Gastroesophageal sphincter (tissue), 4 donors: ENCODE measurements at regions not wholly inside any gene's neighbourhood (a gene's known extent, or its start where the extent isn't known, plus 50 kb on each side); places are given as distances from the start of the nearest gene placed in this dataset.
A peak's percentile ranks its signal among the peaks of the same experiment; 100 is the strongest.

Source experiments
- ATAC-seq: fragments of 150-250 bp; one replicate; pipeline ENCODE4 v1.9.1; 2016; ENCODE audit warnings: mild to moderate bottlenecking, moderate library complexity
- H3K27ac ChIP-seq, 4 donors: fragments of 200-600 bp; sonication (generic) in 3 of 4; 1 replicate in 3 of 4; 2 replicates in 1 of 4; pipeline ENCODE4 v1.5.1; 2016 to 2019
- H3K27me3 ChIP-seq: fragments of 200-600 bp; sonication (generic); one replicate; pipeline ENCODE4 v1.5.1; 2019
- H3K36me3 ChIP-seq, 2 donors: fragments of 200-600 bp; sonication (generic); one replicate each; pipeline ENCODE4 v1.5.1; 2019; ENCODE audit warnings: control low read depth in 1 of 2
- H3K4me1 ChIP-seq, 3 donors: fragments of 200-600 bp; sonication (generic); 1 replicate in 2 of 3; 2 replicates in 1 of 3; pipeline ENCODE4 v1.5.1; 2016 to 2019; ENCODE audit warnings: control low read depth in 2 of 3
- H3K4me3 ChIP-seq, 2 donors: fragments of 200-600 bp; sonication (generic); one replicate each; pipeline ENCODE4 v1.5.1; 2019; ENCODE audit warnings: mild to moderate bottlenecking in 1 of 2, moderate library complexity in 1 of 2
- H3K9me3 ChIP-seq, 3 donors: fragments of 200-600 bp; sonication (generic); one replicate each; pipeline ENCODE4 v1.5.1; 2017 to 2019; ENCODE audit warnings: control low read depth in 2 of 3
- EP300 ChIP-seq: sonication (generic); formaldehyde crosslinking; IDR thresholded peaks from one replicate; pipeline ENCODE4 v1.6.1; 2017; ENCODE audit warnings: antibody characterized with exemption, mild to moderate bottlenecking
- POLR2A ChIP-seq, 2 donors: fragments of 450-650 bp; IDR thresholded peaks; one replicate each; pipeline ENCODE4 v1.6.1; 2017; ENCODE audit warnings: antibody characterized with exemption in 2 of 2, mild to moderate bottlenecking in 2 of 2, moderate library complexity in 1 of 2
- POLR2AphosphoS5 ChIP-seq: sonication (generic); formaldehyde crosslinking; IDR thresholded peaks from one replicate; pipeline ENCODE4 v1.6.1; 2017; ENCODE audit warnings: antibody characterized with exemption
- WGBS, 2 donors: methylation state at CpG; one replicate each; pipeline ENCODE4 v1.1.5; 2018; ENCODE audit warnings: low coverage in 1 of 2; 5-methylcytosine and 5-hydroxymethylcytosine counted together
- TF ChIP-seq, protein P1 (sequence below), 4 experiments: fragments of 200-600 bp in 2 of 4; fragments of 450-650 bp in 2 of 4; sonication (generic) in 1 of 4; IDR thresholded peaks; one replicate each; pipeline ENCODE4 v1.5.1; 2017 to 2019; ENCODE audit warnings: antibody characterized with exemption in 4 of 4, mild to moderate bottlenecking in 2 of 4, moderate library complexity in 2 of 4

DNA sequence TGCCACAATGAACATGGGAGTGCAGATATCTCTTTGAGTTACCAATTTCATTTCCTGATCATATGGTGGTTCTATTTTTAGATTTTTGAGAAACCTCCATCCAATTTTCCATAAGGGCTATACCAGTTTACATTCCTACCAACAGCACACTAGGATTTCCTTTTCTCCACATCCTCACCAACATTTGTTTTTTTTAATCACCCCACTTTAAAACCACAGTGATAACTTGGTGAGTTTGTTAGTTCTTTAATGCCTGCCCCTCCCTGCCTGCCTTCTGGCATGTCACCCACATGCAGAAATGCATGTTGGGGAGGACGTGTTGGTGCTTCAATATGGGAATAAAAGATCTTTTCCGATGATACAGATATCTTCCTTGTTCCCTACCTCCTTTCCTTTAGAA is 167.9 kb downstream of the CAND1 start:
- Histone ChIP-seq H3K4me1 (peaks cover 3 to 34% (median 7%) of the 10 kb centered on the region in 3 donors), H3K36me3 (no peaks in the 10 kb centered on the region), H3K27me3 (no peaks in the 10 kb centered on the region), H3K27ac (no peak overlapping the region), H3K4me3 (no peak overlapping the region), H3K9me3 (no peaks in the 10 kb centered on the region)
- ATAC-seq = no peak
- 67 to 75% methylated on average over 2 of the region's 2 CpGs for WGBS, 2 donors
- TF ChIP-seq POLR2A (IDR thresholded peaks at IDR 0.05) (no peak), POLR2AphosphoS5 (no peak), EP300 (no peak)
- TF ChIP-seq, protein P1, sequence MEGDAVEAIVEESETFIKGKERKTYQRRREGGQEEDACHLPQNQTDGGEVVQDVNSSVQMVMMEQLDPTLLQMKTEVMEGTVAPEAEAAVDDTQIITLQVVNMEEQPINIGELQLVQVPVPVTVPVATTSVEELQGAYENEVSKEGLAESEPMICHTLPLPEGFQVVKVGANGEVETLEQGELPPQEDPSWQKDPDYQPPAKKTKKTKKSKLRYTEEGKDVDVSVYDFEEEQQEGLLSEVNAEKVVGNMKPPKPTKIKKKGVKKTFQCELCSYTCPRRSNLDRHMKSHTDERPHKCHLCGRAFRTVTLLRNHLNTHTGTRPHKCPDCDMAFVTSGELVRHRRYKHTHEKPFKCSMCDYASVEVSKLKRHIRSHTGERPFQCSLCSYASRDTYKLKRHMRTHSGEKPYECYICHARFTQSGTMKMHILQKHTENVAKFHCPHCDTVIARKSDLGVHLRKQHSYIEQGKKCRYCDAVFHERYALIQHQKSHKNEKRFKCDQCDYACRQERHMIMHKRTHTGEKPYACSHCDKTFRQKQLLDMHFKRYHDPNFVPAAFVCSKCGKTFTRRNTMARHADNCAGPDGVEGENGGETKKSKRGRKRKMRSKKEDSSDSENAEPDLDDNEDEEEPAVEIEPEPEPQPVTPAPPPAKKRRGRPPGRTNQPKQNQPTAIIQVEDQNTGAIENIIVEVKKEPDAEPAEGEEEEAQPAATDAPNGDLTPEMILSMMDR (IDR thresholded peaks at IDR 0.05) = no peak

DNA sequence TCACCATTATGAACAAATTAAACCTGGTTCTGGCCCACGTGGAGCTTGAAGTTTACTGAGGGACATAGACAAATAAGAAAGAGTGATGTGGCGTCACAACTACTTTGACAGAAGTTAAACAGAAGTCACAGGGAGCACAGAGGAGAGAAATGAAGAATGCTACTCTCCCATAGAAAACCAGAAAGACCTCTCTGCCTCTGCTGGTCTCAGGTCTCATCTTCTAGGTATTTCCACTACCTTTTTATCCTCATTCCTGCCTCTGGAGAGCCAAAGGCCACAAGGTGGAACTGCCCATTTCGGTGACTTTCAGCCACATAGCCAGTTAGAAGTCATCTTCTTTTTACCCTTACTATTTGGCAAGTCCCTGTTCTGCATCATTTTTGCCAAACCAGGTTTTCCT is 170.5 kb downstream of the CAND1 start:
- no peak for TF ChIP-seq EP300
- no peak for TF ChIP-seq POLR2AphosphoS5
- TF ChIP-seq, protein P1 (IDR thresholded peaks at IDR 0.05) = no peak
- no peak for TF ChIP-seq POLR2A (IDR thresholded peaks at IDR 0.05)
- Histone ChIP-seq H3K27ac (no peak overlapping the region), H3K4me1 (peaks cover 5 to 26% (median 13%) of the 10 kb centered on the region in 3 donors), H3K27me3 (no peaks in the 10 kb centered on the region), H3K36me3 (no peaks in the 10 kb centered on the region), H3K9me3 (no peaks in the 10 kb centered on the region), H3K4me3 (no peak overlapping the region)
- no peak for ATAC-seq
- 86 to 87% methylated on average over 3 of the region's 3 CpGs for WGBS, 2 donors

DNA sequence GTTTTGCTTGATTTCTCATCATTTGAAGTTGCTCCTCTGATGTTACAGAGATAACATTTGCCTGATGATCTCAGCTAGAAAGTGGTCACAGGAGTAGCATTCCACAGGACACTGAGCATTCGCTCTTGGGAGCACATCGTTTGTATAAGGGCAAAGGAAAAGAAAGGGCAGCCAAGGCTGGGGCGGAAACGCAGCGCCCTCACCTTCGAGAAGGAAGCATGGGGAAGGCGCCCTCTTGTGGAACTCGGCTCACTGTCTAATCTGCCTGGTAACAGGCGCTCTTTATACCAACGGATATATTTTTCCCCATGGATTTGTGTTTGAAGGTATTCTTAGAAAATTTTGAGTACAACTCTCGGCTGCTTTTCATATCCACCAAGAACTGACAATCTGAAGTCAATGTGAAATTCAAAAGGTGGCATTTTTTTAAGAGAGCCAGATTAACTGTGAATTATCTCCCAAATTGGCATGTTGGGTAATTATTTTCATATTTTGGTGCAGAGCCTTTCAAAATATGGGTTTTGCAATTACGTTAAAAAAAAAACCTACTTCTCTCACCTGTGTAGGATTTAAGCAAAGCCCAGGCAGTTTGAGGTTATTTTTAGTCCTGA is 172.7 kb downstream of the CAND1 start:
- Histone ChIP-seq H3K9me3 (no peaks in the 10 kb centered on the region), H3K27ac (peak overlapping the region in 1 of 4 donors; percentile 35), H3K4me1 (peaks cover 5 to 17% (median 7%) of the 10 kb centered on the region in 3 donors), H3K36me3 (no peaks in the 10 kb centered on the region), H3K27me3 (no peaks in the 10 kb centered on the region), H3K4me3 (no peak overlapping the region)
- peak; percentile 92 for ATAC-seq
- TF ChIP-seq, protein P1 (IDR thresholded peaks at IDR 0.05) = peak; percentile 65 to 84 (median 83)
- no peak for TF ChIP-seq POLR2A (IDR thresholded peaks at IDR 0.05)
- peak; percentile 54 for TF ChIP-seq POLR2AphosphoS5
- no peak for TF ChIP-seq EP300
- WGBS, 2 donors = 7 to 10% methylated on average over 7 to 10 of the region's 12 CpGs

DNA sequence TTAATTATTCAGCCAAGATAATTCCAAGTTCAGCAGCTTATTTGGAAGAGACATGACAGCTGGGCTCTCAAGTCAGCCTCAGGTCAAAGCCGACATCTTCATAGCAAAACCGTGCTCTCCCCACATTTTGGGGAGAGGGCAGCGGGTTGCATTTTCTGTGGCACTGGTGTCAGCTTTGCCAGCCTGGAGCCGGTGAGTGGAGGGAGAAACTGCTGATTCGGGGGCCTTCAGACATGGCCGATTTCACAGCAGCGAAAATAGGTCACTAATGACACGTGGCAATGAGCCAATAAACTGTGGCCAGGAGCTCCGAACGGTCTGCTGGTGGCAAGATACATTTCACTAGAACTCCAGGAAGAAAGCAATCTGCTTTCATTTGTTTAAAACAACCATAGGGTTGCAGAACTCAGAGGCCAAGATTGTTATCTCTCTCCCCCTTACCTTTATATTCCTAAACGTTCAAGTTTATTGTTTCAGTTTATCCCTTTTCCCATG is 173.2 kb downstream of the CAND1 start:
- no peak overlapping the region for H3K4me3 ChIP-seq
- no peak for ATAC-seq
- peaks cover 5 to 17% (median 7%) of the 10 kb centered on the region in 3 donors for H3K4me1 ChIP-seq
- no peaks in the 10 kb centered on the region for H3K9me3 ChIP-seq
- H3K27me3 ChIP-seq = no peaks in the 10 kb centered on the region
- no peaks in the 10 kb centered on the region for H3K36me3 ChIP-seq
- no peak overlapping the region for H3K27ac ChIP-seq
- 13 to 30% methylated on average over 10 of the region's 11 CpGs for WGBS, 2 donors
- TF ChIP-seq POLR2AphosphoS5 (no peak), POLR2A (IDR thresholded peaks at IDR 0.05) (no peak), EP300 (no peak)
- TF ChIP-seq, protein P1 (IDR thresholded peaks at IDR 0.05) = no peak

DNA sequence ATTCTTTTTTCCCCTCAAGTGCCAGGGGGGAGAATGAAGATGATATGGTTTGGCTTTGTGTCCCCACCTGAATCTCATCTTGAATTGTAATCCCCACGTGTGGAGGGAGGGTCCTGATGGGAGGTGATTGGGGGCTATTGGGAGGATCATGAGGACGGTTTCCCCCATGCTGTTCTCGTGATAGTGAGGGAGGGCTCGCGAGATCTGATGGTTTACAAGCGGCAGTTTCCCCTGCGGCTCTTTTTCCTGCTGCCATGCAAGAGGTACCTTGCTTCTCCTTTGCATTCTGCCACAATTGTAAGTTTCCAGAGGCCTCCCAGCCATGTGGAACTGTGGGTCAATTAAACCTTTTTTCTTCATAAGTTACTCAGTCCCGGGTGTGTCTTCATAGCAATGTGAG is 173.7 kb downstream of the CAND1 start:
- Histone ChIP-seq H3K9me3 (no peaks in the 10 kb centered on the region), H3K27ac (no peak overlapping the region), H3K4me3 (no peak overlapping the region), H3K27me3 (no peaks in the 10 kb centered on the region), H3K4me1 (peaks cover 5 to 17% (median 7%) of the 10 kb centered on the region in 3 donors), H3K36me3 (no peaks in the 10 kb centered on the region)
- WGBS, 2 donors = 83 to 100% methylated on average over 2 to 6 of the region's 8 CpGs
- ATAC-seq = no peak
- no peak for TF ChIP-seq POLR2AphosphoS5
- no peak for TF ChIP-seq EP300
- TF ChIP-seq, protein P1 (IDR thresholded peaks at IDR 0.05) = no peak
- no peak for TF ChIP-seq POLR2A (IDR thresholded peaks at IDR 0.05)
